Islet precursor cell (in vitro differentiated cells): ENCODE measurements at regions not wholly inside any gene's neighbourhood (a gene's known extent, or its start where the extent isn't known, plus 50 kb on each side); places are given as distances from the start of the nearest gene placed in this dataset.

ENCODE experiments used
- DNase-seq: peaks from one replicate; pipeline ENCODE4 v3.0.0-alpha.2; 2018

DNA sequence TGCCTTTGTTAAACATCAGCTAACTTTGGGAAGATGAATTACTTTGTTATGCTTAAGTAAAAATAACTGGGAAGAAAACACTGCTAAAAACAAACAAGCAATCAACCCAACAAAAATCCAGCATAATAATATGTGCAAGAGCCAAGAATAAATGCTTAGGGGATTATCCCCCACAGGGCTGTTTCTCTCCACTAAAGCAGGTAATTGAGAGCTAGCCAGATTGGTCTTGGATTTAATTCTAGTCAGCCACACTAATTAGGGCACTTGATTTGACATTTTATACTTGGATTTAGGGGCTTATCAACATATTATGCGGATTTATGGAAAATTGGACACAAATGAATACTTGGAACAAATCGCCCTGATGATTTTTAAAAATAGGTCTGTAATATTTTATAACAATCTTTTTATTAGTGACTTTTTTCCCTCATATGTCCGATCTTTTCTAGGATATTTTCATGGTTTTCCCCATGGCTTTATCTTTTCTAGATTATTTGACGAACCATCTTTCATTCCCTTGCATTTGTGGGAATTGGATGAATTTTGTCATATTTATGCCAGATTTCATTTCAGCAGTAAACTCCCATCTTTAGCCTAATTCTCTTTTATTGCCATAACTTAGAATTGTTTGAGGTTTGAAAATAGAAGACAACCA lies 199.1 kb upstream of the NXPH2 start:
- DNase-seq = no peak

DNA sequence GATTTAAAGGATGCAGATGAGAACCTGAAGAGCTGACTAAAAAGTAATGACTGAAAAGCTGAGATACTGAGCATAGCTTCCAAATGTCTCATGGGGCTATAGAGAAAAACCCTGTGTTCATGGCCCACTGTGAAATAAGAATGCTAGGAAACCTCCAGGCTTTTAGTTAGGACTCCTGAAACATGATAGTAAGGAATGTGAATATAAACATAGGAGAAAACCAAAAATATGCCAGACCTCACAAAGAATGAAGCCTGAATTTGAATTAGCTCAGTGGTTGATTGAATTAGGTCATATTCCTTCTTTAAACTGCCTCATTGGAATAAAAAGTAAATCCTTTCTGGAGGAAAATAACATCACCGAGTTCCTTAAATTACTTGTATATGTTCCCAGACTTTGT lies 194.5 kb upstream of the NXPH2 start:
- no peak for DNase-seq

DNA sequence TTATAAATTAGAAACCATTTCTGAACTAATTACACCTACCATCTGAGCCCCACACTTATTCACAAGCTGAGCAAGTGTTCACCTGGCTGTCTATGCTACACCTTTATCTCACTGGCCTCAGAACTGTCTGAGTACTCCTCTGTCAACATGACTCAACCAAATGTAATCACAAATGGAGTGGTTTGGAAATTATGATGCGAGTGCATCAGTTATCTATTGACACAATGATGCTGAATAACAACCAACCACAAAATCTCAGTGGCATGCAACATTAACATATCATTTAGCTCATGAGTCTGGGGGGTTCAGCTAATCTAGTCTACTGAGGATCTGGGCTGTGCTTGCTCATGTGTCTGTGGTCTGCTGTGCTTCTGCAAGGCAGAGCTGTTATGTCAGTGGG lies 184.2 kb upstream of the NXPH2 start:
- no peak for DNase-seq

DNA sequence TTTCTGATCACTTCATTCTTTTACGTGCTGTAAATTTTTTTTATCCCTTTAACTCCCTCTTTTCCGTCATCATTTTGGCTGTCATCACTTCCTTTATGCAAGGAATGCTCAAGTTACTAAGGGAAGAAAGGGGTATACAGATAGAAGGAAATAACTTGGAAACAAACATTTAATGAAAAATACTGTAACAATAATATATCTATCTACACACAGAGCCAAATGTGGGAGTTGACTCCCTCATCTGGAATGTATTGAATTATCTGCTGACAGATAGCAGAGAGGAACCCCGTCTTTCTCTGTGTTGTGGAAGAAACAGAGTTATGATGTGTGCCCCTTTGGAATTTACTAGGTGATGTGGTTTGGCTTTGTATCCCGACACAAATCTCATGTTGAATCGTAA lies 182.5 kb upstream of the NXPH2 start:
- no peak for DNase-seq

DNA sequence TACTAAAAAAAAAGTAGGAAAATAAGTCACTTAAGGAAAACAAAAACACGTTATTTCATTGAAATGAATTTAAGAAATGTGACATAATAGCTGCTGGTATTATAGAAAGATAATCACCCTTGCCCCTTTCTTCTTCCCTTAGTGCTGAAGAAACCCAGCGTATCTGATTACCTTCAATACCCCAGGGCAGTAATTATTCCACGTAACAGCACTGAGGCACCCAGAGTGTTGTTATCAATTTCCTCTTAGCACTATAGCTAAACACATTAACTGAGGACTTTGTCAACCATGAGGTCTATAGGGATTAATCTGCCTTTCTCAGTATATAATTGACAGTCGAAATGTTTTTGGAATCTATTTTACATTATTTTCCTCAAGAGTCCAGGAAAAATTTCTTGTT lies 180.0 kb upstream of the NXPH2 start:
- no peak for DNase-seq

DNA sequence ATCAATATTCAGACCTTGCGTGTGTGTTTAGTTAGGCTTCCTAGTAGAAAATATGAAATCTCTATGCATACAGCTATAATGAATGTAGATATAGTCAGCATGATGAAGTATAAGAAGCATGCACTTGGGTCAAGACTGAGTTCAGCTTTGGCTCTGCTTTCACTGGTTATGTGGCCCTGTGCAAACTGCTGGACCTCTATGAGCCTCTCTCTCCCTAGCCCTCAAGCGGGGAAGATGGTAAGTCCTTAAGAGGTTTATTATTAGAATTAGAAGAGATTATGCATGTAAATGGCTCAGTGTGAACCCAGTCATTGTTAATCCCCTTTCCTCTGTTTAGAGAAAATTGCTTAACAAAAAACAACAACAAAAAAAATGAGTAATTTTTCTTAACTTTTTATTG lies 178.8 kb upstream of the NXPH2 start:
- DNase-seq = no peak

DNA sequence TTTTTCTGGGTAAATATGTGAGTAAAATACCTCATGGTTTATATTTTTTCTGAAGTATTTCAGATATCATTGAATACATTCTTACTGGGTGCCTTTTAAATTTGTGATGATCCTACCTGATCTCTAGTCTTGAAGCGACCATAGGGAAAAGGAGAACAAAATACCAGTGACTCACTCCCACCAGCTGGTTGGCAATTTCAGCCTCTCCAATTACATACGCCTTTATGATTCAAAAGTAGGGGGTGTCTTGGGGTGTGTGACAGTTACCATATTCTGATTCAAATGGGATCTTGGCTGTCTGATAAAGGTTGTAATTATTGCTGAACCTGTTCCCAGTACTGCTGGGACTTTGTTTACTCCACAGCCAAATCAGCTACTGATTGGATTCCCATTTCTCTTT lies 175.9 kb upstream of the NXPH2 start:
- DNase-seq = no peak

DNA sequence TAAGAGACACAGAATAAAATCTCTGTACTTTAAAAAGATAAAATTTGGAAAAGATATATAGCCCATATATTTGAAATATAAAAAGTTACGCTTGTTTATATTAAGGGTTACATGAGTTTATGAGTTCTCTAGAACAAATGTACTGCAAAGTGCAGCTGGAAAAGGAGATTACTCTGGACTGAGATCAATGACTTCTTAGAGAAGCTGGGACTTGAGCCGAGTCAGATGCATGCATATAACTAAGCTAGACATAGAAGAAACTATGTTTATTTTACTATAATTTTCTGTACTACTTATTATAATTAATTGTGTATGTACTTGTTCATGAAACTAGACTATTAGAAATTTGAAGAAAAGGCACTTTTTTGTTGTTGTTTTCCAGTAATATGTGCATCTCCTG lies 170.3 kb upstream of the NXPH2 start:
- no peak for DNase-seq

DNA sequence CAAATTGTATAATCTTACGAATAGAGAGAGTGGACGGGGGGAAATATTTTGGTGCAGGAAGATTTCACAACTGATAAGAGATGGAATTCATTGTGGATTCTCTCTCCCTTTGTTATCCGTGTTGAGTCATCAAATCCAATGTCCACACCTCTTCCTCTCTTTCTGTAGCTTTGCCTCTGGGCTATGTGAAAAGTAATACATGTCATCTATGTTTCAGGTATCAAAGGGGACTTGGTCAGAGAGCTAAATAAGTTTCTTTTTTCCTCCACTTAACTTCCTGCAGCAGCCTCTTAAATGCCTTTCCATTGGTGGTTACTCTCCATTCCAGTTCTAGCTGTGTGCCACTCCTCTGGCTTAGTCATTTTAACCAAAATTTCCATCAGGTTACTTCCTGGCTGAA lies 169.3 kb upstream of the NXPH2 start:
- no peak for DNase-seq

DNA sequence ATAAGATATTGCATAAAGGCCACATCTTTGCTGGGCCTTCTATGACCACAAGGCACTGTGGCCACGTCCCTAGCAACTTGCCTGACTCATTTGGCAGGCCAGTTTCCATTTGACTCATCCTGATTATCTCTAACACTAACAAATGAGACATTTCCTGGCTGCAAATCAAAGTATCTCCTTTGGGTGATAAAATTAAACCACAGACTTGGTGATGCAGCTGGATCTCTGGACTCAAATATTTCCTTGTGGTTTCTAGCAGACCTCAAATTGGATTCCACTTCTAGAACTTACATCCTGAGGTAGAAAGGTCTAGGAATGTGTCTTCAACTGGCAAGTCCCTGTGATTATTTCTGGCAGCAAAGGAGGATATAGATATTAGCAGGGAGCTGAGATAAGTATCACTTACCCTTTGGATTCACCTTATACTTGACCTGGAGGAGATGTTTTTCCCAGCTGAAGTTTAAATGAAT lies 167.9 kb upstream of the NXPH2 start:
- peak; percentile 82 for DNase-seq

DNA sequence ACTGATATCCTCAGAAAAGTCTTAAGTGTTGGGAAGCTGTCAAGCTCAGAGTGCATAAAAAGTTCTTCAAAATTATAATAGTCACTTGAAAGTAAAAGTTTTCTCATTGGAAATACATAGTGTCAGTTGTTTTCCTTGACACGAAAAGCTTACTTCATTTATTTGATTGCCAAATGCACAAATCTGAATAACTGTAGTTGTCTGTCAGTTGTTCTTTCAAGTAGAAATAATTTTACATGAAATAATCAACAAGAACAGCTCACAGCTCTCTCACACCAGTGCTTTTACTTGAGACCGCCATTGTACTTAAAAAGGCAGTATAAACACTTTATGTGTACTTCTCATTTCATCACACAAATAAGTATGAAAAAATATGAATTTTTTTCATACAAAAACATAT lies 163.3 kb upstream of the NXPH2 start:
- DNase-seq = no peak

DNA sequence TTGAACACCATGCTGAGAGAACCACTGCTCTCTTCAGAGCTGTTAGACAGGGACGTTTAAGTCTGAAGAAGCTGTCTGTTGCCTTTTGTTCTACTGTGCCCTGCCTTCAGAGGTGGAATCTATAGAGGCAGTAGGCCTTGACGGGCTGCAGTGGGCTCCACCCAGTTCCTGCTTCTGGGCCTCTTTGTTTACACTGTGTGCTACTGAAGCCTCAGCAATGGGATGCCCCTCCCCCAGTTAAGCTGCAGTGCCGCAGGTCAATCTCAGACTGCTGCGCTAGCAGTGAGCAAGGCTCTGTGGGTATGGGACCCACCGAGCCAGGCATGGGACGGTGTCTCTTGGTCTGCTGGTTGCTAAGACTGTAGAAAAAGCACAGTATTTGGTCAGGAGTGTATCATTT lies 162.3 kb upstream of the NXPH2 start:
- DNase-seq = no peak

DNA sequence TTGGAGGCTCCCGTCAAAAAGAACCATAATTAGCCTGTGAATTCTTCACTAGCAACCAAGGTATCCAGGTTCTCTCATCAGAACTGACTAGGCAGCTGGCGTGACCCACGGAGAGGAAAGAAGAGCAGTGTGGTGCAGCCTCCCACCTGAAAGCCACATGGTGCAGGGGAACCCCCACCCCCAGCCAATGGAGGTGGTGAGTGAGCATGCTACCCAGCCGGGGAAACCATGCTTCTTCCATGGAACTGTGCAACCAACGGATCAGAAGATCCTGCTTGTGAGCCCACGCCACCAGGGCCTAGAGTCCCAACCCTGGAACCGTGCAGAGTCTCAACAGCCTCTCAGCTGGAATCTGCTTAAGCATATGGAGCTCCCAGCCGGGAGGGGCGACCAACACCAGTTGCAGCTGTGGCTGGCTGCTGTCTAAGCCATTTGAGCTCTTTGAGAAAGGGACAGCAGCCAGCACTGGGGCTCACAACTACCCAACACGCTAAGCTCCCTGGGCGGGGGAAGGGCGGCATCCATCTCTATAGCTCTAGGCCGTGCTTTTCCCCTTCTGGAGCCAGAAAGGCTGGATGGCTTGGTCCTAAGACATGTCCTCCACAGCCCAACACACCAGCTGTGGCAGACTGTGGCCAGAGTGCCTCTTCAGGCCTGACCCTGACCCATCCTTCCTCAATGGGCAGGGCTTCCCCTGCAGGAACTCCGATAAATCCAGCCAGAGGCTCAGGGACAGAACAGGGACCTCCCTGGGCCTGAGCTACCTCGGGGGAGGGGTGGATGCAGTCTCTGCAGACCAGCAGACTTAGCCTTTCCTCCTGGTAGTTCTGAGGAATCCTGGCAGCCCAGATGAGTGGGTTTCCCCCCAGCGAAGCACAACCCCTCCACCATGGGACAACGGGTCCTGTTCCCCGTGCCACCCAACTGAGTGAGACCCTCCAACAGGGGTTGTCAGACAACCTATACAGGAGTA lies 151.4 kb upstream of the NXPH2 start:
- no peak for DNase-seq

DNA sequence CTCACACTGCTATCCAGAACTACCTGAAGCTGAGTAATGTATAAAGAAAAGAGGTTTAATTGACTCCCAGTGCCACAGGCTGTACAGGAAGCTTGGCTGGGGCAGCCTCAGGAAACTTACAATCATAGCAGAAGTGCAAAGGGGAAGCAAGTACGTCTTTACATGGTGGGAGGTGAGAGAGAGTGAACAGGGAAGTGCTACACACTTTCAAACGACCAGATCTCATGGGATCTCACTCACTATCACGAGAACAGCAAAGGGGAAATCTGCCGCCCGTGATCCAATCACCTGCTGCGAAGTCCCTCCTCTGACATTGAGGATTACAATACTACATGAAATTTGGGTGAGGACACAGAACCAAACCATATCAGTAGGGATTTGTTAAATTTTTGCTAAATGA lies 150.4 kb upstream of the NXPH2 start:
- no peak for DNase-seq

DNA sequence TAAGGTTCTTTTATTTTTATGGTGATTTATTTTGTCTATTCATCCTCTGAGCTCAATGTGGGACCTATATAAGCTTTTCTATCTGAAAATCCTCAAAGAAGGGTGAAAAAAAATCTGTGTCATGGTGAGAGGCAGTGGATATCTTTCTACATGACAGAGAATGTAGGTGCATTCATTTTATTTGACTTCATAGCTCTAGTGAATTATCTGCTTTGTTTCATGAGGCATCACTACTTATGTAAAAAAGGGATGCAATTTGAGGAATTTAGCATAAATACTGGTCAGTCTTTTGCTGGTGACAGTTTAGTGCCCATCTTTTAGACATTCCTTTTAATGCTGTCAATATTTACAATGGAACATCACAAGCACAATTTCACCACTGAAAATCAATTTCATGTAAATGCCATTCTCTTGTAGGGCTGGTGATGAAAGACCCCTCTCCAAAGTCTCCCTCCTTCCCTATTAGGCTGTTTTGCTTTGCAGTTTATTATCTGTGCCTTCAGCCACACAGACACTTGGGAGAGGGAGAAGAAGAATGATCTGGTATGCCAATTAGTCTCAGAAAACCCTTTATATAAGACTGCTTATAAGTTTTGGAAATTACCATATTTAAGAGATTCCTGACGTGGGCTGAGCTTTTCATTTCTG lies 148.3 kb upstream of the NXPH2 start:
- DNase-seq = no peak

DNA sequence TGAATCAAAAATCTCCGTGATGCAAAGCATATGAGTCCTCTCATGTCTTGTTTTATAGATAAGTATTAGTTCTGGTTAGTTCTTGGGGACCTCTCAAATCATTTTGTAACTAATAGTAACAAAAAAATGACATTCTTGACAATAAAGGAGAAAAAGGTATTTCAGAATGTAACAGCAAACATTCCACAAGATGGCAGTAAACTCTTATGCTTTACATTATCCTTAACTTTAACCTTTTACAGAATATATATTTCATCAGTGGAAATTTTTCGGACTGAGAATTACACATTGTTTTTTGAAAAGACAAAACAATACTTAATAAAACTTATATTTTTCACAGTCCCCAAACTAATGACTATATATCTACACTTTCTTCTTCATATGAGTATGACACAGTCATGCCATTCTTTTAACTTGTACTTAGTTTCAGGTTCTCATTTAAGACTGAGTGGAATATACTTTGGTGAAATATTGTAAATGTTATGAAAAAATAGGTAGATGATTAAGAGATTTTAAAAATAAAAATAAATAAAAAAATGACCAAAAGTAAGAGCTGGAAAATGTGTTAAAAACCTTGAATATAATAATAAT lies 142.9 kb upstream of the NXPH2 start:
- no peak for DNase-seq

DNA sequence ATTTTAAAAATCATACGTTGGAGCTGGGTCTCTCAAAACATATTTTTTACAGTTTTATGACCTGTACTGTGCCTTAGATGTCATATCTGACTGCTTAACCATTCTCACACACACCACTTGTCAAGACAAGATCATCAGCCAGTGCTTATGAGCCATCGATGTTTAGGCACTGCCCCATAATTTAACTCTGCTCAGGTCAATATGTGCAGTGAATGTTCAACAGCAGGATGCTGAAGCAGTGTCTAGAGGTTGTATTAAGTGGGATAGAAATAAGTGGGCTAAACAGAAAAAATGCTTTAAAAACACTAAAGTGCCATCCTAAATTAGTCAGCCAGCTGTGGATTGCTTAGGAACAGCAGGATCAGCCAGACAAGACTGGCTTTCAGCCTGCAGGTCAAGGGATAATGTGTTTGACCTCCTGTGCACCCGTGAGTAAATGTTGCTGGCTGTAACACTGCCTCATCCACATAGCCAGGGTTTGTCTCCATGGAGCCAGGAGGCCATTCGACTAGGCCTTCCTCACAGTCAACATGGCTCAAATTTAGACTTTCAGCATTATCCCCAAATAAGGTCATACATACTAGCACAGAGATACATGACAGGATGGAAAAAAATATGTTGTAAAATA lies 139.0 kb upstream of the NXPH2 start:
- DNase-seq = no peak

DNA sequence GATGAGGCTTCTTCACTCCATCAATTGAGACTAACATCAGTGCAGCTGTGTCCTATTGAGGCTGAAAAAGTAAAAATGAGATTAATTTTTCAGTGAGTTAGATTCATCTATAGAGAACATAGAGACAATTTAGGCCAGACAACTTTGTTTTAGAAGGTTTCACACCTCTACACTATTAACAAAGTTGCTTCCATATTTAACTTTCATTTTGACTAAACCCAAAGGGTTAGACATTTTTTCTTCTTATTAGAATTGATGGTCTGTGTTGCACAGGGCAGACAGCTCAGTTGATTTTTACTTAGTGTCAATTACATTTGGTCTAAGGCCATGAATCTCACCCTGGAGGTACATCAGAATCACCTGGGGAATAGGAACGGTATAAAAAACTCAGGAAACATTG lies 130.2 kb upstream of the NXPH2 start:
- no peak for DNase-seq

DNA sequence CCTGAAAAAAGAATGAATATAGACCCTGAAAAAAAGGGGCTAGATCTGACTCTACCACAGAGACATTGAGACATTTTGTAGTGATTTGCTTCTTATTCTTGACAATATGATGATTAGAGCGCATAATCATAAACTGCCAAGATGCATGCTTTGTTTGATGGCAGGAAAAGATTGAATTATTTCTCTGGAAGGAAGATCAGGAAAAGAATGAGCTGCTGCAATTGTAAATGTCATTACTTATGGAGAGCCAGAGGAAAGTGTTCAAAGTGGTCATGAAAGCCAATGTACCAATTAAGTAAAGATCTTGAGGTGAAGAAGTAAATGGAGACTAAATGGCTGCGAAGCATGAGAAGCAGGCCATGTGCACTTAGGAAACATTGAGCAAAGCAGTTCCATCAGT lies 126.4 kb upstream of the NXPH2 start:
- DNase-seq = no peak

DNA sequence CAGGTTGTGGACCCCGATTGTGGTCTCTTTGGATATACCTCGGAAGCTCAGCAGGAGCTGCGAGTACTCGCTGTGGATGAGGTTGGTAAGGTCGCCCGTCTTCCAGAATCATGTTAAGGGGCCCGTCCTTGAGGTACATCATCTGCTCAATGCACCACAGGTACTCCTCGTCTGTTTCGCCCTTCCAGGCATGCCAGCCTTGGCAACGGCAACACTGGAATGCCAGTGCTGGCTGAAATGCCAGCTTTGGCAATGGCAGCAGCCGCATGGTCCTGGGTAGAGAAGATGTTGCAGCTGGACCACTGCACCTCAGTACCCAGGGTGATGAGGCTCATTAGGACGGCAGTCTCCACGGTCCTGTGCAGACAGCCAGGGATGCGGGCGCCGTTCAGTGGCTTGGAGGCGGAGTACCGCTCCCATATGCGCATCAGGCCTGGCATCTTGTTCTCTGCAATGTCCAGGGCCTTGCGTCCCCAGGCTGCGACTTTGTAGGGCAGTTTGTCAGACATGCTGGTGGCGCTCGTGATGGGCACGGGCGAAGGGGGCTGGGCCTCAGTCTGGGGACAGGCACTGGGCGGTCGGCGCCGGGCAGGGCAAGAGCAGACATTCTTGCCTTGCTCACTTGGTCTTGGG lies 122.2 kb upstream of the NXPH2 start:
- no peak for DNase-seq

DNA sequence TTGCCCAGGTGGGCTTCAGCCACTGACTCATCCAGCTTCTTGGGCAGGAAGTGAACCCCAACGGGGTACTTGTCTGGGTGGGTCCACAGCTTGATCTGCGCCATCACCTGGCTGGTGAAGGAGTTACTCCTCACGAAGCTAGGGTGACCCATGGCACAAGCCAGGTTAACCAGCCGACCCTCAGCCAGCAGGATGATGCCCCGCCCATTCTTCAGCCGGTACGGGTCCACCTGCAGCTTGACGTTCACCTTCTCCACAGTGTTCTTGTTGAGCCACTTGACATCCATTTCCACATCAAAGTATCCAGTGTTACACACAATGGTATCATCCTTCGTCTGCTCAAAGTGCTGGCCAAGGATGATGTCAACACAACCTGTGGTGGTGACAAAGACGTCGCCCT lies 121.3 kb upstream of the NXPH2 start:
- DNase-seq = no peak

DNA sequence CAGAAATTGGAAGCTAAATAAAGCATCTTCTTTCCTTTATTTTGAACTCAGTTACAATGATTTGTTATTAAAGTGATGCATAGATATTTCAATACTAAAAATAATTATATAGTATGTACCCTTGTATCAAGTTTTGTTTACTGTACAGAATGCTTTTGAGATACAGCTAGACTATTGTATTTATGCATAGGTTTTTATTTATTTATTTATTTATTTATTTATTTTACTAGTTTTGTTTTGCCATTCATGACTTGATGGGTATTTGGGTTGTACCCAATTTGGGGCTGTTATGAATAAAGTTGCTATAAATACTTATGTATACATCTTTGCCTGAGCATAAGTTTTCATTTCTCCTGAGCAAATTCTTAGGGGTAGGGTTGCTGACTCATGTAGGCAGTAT lies 118.7 kb upstream of the NXPH2 start:
- no peak for DNase-seq

DNA sequence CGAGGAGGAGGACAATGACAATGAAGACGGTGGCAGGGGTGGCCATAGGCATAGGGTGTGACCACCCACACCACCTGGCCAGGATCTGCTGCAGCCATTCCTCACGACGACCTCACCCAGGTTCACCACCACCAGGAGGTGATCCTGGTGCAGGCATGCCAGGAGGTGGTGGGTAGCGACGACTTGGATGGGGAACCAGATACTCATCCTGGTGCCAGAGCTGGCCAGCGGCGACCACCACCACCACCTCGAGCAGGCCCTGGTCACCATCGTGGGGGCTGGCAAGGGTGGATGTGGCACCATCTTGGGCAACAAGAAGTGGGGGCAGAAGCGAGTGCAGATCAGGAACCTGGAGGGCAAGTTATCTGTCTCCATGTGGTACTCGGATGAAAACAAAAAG lies 117.1 kb upstream of the NXPH2 start:
- no peak for DNase-seq
